ENCODE measurements at regions not wholly inside any gene's neighbourhood (a gene's known extent, or its start where the extent isn't known, plus 50 kb on each side); places are given as distances from the start of the nearest gene placed in this dataset.

- Histone ChIP-seq H3K4me2 (ENCODE audit: low read depth, low read length) (no peak overlapping the region), H2BK15ac (ENCODE audit: low read depth, low read length) (no peak overlapping the region), H2AK5ac (ENCODE audit: low read depth, low read length) (no peak overlapping the region), H2BK120ac (ENCODE audit: low read depth, low read length) (no peak overlapping the region), H3K27me3 (ENCODE audit: control insufficient read depth, insufficient read depth, low read length) (no peaks in the 10 kb centered on the region), H4K8ac (ENCODE audit: low read depth in 2 of 2, low read length in 2 of 2) (no peak overlapping the region), H3K56ac (ENCODE audit: extremely low read depth, insufficient read depth, low read length) (no peak overlapping the region), H2AK9ac (replicated peaks; ENCODE audit: low read depth, low read length, poor library complexity) (no peak overlapping the region), H3K4ac (ENCODE audit: low read depth, low read length) (no peak overlapping the region), H3K4me1 (ENCODE audit: control insufficient read depth, insufficient read depth, low read length) (no peaks in the 10 kb centered on the region), H3K14ac (replicated peaks; ENCODE audit: low read depth, low read length) (no peak overlapping the region), H3K9me1 (ENCODE audit: insufficient read depth, low read length) (no peaks in the 10 kb centered on the region), H3K18ac (ENCODE audit: low read depth, low read length) (no peak overlapping the region), H4K91ac (ENCODE audit: insufficient read depth, low read depth, low read length) (no peak overlapping the region), H2AFZ (replicated peaks; ENCODE audit: low read length, poor library complexity) (no peak overlapping the region), H3K9ac (ENCODE audit: low read depth, low read length) (no peak overlapping the region), H3K9me3 (ENCODE audit: control insufficient read depth, insufficient read depth, low read length) (peaks cover 4% of the 10 kb centered on the region), H2BK20ac (ENCODE audit: low read depth, low read length) (no peak overlapping the region), H3K36me3 (ENCODE audit: control insufficient read depth, insufficient read depth, low read length) (no peaks in the 10 kb centered on the region), H3K27ac (ENCODE audit: insufficient read depth, low read length) (no peak overlapping the region), H4K20me1 (ENCODE audit: insufficient read depth, low read length) (no peaks in the 10 kb centered on the region), H4K5ac (ENCODE audit: low read depth, low read length) (no peak overlapping the region), H3K79me1 (ENCODE audit: low read depth in 1 of 2, low read length in 2 of 2) (no peaks in the 10 kb centered on the region), H3K4me3 (ENCODE audit: insufficient read depth, low read depth, low read length) (no peak overlapping the region), H3K23ac (ENCODE audit: low read depth, low read length) (no peak overlapping the region), H2BK5ac (ENCODE audit: low read depth, low read length, poor library complexity, severe bottlenecking) (no peak overlapping the region)
- WGBS, 2 experiments (ENCODE audit: extremely low coverage in 2 of 2, insufficient read length in 1 of 2) = no CpG with 5 or more reads among the region's 2 CpGs
- DNase-seq (no peak), ATAC-seq (ENCODE audit: low read depth) (no peak)
- in situ Hi-C loops (cut with MboI; ENCODE audit: low sequenced_read_pairs) = no loop called here
- intact Hi-C loops (cut with micrococcal nuclease) = no loop called here
- dilution Hi-C loops (cut with HindIII; ENCODE audit: low sequenced_read_pairs, unreplicated experiment) = no loop called here
- BruUV-seq (replicated peaks) = no TSS peak
- CTCF ChIA-PET = no interaction called here
- POLR2A ChIA-PET (ENCODE audit: unreplicated experiment) = no interaction called here
- TF ChIP-seq CEBPB (IDR thresholded peaks at IDR 0.05; ENCODE audit: low read depth, low read length) (no peak), POLR2A (IDR thresholded peaks at IDR 0.05; ENCODE audit: low read depth, low read length) (no peak), USF2 (IDR thresholded peaks at IDR 0.05; ENCODE audit: low read depth, low read length) (no peak), MAFK (IDR thresholded peaks at IDR 0.05; ENCODE audit: low read depth, low read length) (no peak), MAZ (IDR thresholded peaks at IDR 0.05; ENCODE audit: borderline replicate concordance, low read depth, low read length) (no peak), CHD1 (IDR thresholded peaks at IDR 0.05; ENCODE audit: low read depth, low read length) (no peak), RCOR1 (IDR thresholded peaks at IDR 0.05; ENCODE audit: insufficient replicate concordance, low read length) (no peak), SMC3 (IDR thresholded peaks at IDR 0.05; ENCODE audit: low read depth, low read length) (no peak), CTCF (conservative IDR thresholded peaks at IDR 0.05; ENCODE audit: low read depth, low read length) (no peak), FOS (IDR thresholded peaks at IDR 0.05; ENCODE audit: low read depth, low read length) (no peak), RFX5 (IDR thresholded peaks at IDR 0.05; ENCODE audit: low read depth, low read length) (no peak), NFE2L2 (IDR thresholded peaks at IDR 0.05; ENCODE audit: low read depth, low read length) (no peak), BHLHE40 (IDR thresholded peaks at IDR 0.05; ENCODE audit: low read depth, low read length) (no peak), MXI1 (IDR thresholded peaks at IDR 0.05; ENCODE audit: borderline replicate concordance, low read depth, low read length) (no peak), RAD21 (IDR thresholded peaks at IDR 0.05; ENCODE audit: low read length) (no peak), ELK1 (IDR thresholded peaks at IDR 0.05; ENCODE audit: borderline replicate concordance, low read depth, low read length) (no peak)
These were observed 720.4 kb upstream of the GYPC start for GRCh38 chr2:125935559-125935958.

Data from IMR-90 (cell line).